ENCODE measurements at regions not wholly inside any gene's neighbourhood (a gene's known extent, or its start where the extent isn't known, plus 50 kb on each side); places are given as distances from the start of the nearest gene placed in this dataset.

DNA sequence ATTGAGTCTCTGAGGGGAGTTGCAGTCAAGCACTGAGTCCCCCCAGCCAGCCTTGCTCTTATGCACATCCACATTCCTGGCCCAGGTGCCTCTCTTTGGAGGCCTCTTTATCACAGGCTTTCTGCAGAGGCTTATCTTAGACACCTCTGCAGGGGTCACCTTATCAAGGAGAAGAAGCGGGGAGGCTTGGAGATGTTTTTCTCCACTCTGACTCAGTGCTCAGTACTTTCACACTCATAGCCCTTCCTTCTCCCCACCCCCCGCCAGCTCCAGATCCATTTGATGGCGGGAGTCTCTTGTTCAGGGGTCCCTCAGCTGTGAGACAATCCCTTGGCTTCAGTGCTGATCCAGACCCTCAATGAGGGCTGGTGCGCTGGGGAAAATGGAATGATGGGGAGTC, 132.1 kb upstream of the TSHZ2 start:
- no peaks in the 10 kb centered on the region for H3K9me3 ChIP-seq
- DNase-seq, result no peak
- no peaks in the 10 kb centered on the region for H3K36me3 ChIP-seq
- H3K27ac ChIP-seq, result no peak overlapping the region
- H3K4me3 ChIP-seq (replicated peaks in 1 of 3), result no peak overlapping the region
- 80 to 91% methylated on average over 4 of the region's 4 CpGs for WGBS, 2 donors
- intact Hi-C loops (cut with DNase I), result no loop called here
- H3K4me1 ChIP-seq, result no peaks in the 10 kb centered on the region
- TF ChIP-seq POLR2A (IDR thresholded peaks at IDR 0.05), result no peak
- TF ChIP-seq, protein P1, sequence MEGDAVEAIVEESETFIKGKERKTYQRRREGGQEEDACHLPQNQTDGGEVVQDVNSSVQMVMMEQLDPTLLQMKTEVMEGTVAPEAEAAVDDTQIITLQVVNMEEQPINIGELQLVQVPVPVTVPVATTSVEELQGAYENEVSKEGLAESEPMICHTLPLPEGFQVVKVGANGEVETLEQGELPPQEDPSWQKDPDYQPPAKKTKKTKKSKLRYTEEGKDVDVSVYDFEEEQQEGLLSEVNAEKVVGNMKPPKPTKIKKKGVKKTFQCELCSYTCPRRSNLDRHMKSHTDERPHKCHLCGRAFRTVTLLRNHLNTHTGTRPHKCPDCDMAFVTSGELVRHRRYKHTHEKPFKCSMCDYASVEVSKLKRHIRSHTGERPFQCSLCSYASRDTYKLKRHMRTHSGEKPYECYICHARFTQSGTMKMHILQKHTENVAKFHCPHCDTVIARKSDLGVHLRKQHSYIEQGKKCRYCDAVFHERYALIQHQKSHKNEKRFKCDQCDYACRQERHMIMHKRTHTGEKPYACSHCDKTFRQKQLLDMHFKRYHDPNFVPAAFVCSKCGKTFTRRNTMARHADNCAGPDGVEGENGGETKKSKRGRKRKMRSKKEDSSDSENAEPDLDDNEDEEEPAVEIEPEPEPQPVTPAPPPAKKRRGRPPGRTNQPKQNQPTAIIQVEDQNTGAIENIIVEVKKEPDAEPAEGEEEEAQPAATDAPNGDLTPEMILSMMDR (IDR thresholded peaks at IDR 0.05), result no peak
- H3K27me3 ChIP-seq, result no peaks in the 10 kb centered on the region

DNA sequence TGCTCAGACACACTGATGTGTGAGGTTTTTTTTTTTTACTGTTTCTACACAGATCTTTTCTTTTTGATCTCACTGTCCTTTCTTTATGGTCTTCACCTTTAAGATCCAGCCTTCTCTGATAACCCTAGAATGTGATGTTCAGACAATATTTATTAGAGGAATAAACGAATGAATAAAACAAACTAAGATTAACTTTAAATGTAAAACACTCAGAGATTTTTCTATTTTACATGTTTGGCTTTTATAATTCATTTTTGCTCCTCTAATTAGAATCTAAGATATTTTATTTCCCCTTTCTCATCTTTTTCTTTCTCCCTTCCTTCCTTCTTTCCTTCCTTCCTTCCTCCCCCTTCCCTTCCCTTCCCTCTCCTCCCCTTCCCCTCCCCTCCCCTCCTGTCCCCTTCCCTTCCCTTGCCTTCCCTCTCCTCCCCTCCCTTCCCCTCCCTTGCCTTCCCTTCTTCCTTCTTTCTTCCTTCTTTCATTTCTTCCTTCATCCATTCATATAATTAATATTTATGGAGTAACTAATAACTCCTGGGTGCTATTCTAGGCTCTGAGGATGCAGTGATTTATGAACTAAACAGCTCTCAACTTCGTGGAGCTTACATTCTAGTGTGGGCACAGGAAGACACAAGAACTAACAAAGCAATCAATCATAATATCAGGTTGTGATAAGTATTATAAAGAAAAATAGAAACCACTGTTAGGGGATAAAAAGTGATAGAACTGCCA, 133.5 kb upstream of the TSHZ2 start:
- TF ChIP-seq, protein P1 (IDR thresholded peaks at IDR 0.05), result no peak
- TF ChIP-seq POLR2A (IDR thresholded peaks at IDR 0.05), result no peak
- 59 to 70% methylated on average over 2 of the region's 2 CpGs for WGBS, 2 donors
- Histone ChIP-seq H3K4me3 (replicated peaks in 1 of 3) (no peak overlapping the region), H3K4me1 (no peaks in the 10 kb centered on the region), H3K9me3 (no peaks in the 10 kb centered on the region), H3K36me3 (no peaks in the 10 kb centered on the region), H3K27me3 (no peaks in the 10 kb centered on the region), H3K27ac (no peak overlapping the region)
- intact Hi-C loops (cut with DNase I), result no loop called here
- DNase-seq, result no peak

DNA sequence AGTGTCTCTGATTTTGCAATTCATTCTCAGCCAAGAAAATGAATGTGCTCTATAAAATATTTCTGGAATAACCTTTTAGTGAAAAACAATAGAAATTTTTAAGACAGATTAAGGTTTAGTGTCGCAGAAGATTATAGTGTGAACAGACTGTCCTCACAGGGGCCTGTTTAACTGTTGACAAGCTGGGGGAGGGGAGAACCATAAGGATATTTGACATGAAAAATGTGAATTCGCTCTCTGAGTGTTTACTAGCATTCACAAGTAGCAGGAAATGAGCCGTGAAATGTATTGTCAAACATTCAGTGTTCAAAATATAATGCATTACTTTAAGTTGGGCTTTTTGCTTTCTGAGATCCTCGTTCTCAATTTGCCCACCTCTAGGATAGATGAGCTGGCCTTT, 134.8 kb upstream of the TSHZ2 start:
- no peak for TF ChIP-seq POLR2A (IDR thresholded peaks at IDR 0.05)
- TF ChIP-seq, protein P1 (IDR thresholded peaks at IDR 0.05), result no peak
- Histone ChIP-seq H3K27ac (no peak overlapping the region), H3K27me3 (no peaks in the 10 kb centered on the region), H3K36me3 (no peaks in the 10 kb centered on the region), H3K4me1 (no peaks in the 10 kb centered on the region), H3K4me3 (replicated peaks in 1 of 3) (no peak overlapping the region), H3K9me3 (no peaks in the 10 kb centered on the region)
- intact Hi-C loops (cut with DNase I), result no loop called here
- DNase-seq, result no peak
- WGBS, 2 donors, result 77 to 78% methylated on average over 4 of the region's 4 CpGs

DNA sequence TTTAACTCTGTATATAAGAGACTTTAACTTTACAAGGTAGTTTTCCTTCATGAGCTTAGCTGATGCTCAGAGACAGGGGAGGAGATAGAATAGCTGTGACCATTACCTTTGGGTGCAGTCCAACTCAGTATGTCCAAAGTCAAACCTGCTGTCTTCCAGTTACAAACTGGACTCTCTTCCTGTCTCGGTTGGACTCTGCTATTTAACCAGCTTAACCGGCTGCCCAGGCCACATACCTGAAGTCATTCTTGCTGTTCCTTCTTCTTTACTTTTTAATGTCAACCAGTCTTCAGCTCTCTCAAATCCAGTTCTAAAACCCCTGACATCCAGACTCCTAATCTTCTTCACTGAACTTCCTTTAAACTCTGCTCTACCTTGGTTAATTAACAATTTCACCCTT, 138.3 kb upstream of the TSHZ2 start:
- Histone ChIP-seq H3K36me3 (no peaks in the 10 kb centered on the region), H3K4me3 (replicated peaks in 1 of 3) (no peak overlapping the region), H3K27me3 (no peaks in the 10 kb centered on the region), H3K4me1 (no peaks in the 10 kb centered on the region), H3K27ac (no peak overlapping the region), H3K9me3 (no peaks in the 10 kb centered on the region)
- TF ChIP-seq, protein P1 (IDR thresholded peaks at IDR 0.05), result no peak
- no peak for TF ChIP-seq POLR2A (IDR thresholded peaks at IDR 0.05)
- 82 to 91% methylated on average over 2 of the region's 2 CpGs for WGBS, 2 donors
- no peak for DNase-seq
- intact Hi-C loops (cut with DNase I), result no loop called here

DNA sequence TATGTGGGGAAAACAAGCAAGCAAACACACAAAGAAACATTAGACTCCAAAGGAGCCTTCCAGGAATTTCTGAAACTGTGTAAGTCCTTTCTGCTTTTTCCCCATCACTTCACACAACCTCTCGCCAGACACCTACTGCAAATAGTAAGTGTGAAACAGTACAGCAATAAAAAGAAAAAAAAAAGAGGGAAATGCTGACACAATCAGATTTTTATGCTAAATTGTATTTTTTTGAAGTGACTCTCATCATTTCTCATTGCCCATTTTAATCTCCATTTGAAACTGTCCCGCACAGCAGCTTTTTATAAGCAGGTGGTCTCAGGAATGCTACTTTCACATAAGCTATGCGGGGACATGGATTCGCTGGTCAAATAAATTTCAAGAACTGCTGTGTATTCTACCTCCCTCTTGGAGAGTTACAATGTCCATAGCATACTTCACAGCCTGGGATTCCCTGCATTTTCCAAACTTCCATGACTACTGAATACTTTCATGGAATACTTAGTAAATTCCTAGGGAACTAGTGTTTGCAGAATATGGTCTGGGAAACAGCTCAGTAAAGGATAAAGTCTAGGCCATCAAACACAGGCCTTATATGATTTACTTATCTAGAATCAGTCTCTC, 139.9 kb upstream of the TSHZ2 start:
- Histone ChIP-seq H3K27ac (no peak overlapping the region), H3K4me3 (replicated peaks in 1 of 3) (no peak overlapping the region), H3K27me3 (no peaks in the 10 kb centered on the region), H3K36me3 (no peaks in the 10 kb centered on the region), H3K4me1 (no peaks in the 10 kb centered on the region), H3K9me3 (no peaks in the 10 kb centered on the region)
- 87 to 88% methylated on average over 4 of the region's 4 CpGs for WGBS, 2 donors
- TF ChIP-seq POLR2A (IDR thresholded peaks at IDR 0.05), result no peak
- TF ChIP-seq, protein P1 (IDR thresholded peaks at IDR 0.05), result no peak
- DNase-seq, result no peak
- intact Hi-C loops (cut with DNase I), result no loop called here
